Stimulated activated CD4-positive, alpha-beta T cell treated with anti-CD3 and anti-CD28 coated beads, Interleukin-1b, Interleukin-23, amount 100 ng/mL, for 48 hours (primary cell): ENCODE measurements at regions not wholly inside any gene's neighbourhood (a gene's known extent, or its start where the extent isn't known, plus 50 kb on each side); places are given as distances from the start of the nearest gene placed in this dataset.
"Not testable (repeated sequence)": the region's sequence is repeated elsewhere in the genome, so short reads cannot be mapped to it uniquely, and the experiment has no call there.

ENCODE experiments used
- DNase-seq: peaks from one replicate; pipeline ENCODE4 v3.0.0-alpha.2; 2020

GRCh38 chr3:107208796-107209195 lies 168.4 kb upstream of the CCDC54 start:
- no peak for DNase-seq

GRCh38 chr3:107209302-107209990 lies 167.8 kb upstream of the CCDC54 start:
- DNase-seq, result no peak

DNA sequence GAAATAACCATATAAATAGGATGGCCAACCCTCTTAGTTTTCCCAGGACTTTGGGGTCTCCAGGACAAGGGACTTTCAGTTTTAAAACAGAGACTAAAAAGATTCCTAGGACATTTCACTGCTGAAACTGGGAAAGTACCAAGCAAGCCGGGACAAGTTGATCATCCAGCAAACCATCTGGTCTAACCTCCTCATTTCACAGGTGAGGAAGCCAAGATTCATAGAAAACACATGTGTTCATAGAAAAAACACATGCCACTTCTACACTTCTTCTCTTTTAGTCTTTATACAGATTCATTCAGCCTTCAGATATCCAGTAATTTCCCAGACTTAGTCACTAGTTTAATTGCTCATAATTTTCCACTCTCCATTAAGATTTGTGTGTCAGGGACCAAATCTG lies 165.6 kb upstream of the CCDC54 start:
- no peak for DNase-seq

DNA sequence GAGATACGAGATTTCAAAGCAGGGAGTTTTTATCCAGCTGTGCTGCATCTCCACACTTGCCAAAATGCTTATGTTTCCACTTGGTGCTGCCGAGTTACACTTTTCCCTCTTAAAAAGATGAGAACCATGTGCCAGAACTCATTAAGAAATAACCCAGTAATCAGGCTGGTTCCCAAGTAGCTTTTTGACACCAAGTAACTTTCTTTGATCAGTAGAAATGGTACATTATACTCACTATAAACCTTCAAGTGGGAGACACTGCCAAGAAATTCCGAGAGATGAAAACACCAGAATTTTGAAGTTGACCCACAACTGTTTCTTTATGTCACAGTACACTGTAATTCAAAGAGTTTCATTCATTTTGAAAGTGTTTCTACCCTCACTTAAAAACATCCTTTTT lies 164.6 kb upstream of the CCDC54 start:
- no peak for DNase-seq

DNA sequence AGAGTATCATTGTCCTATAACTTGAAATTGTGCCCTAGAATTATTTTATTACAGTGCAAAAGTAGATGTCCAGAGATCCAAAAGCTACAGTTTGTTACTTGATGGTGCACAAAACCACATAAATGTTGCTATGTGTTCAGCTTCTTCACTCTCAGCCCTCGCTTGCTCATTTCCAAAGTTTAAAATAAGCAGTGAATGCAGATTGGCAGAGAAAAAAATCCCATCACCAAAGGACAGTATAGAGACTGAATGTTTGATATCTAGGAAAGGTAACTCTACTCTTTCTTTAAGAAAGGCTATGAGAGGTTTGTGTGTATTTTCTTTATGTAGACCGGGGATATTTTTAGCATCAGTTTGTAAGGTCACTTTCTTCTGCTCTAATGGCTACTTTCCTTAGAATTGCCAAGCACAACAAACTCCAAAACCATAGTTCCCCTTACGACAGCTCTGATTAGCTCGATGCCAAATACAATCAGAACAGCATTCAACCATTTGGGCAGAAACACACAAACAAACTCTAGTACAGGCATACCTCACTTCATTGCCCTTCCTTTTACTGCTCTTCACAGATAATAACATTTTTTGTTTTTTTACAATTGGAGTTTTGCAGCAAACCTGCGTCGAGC lies 164.1 kb upstream of the CCDC54 start:
- DNase-seq, result no peak

DNA sequence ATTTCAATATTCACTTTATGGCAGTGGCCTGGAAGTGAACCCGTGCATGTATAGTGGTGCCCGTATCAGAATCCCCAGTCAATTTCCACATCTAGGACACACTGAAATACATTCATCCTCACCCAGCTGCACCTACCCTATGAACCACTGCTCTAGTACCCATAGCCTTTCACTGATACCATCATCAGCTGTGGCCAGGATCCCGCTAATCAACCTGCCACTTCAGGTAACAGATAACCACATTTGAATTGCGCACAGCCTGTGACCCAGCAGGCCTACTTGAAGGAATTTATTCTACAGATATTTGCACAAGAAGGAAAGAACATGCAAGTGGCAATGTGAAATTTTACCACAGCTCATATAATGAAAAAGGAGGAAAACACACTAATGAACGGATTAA lies 161.0 kb upstream of the CCDC54 start:
- no peak for DNase-seq

DNA sequence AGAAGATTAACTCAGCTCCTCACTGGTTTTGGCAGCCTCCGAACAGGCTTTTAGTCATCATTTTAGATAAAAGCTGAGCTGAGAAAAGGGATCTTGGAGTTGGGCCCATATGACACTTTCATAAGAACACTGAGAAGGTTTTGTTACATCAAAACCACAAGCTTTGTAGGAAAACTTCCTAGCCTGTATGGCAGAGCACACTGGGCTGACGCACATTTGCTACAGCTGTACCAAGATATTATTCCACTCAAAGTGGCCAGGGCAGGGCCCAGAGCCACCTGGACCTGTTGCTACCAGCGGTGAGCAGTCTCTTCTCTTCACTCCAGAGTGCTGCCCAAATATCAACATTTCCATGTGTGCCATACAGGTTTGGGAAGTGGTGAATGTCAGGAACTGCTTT lies 160.5 kb upstream of the CCDC54 start:
- DNase-seq, result no peak

DNA sequence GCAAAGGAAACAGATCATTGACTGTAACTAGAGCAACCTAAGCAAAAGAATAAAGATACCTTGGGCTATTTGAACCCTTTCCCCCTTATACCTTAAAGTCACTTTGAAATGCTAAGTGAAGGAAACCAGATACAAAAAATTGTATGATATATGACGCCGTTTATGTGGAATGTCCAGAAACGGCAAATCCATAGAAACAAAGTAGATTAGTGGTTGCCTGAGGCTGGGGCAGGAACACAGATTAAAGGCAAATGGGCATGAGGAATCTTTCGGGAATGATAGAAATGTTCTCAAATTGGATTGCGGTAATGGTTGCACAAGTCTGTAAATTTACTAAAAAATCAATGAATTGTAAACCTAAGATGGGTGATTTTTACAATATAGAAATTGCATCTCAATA lies 160.1 kb upstream of the CCDC54 start:
- no peak for DNase-seq

DNA sequence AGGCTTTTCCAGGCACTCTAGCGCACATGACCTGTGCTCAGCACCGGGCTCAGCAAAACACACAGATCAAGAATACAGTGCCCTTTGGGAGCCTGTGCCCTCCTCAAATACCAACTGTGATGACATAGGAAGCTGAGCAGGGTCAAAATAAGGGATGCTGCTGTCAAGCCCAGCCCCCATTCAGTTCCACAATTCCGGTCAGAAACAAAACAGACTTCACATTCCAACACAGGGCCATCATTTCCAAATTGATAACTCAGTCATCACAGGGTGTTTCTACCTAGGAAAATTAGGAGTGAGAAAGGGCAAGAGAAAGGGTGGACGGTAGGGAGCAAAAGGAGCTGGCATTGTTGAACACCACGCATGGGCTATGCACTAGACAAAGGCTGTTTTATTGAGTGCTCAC lies 158.4 kb upstream of the CCDC54 start:
- no peak for DNase-seq

GRCh38 chr3:107220538-107220937 lies 156.7 kb upstream of the CCDC54 start:
- no peak for DNase-seq

- DNase-seq, result no peak
Observed at GRCh38 chr3:107221856-107222255, 155.4 kb upstream of the CCDC54 start.

GRCh38 chr3:107222907-107223306 lies 154.3 kb upstream of the CCDC54 start:
- no peak for DNase-seq

DNA sequence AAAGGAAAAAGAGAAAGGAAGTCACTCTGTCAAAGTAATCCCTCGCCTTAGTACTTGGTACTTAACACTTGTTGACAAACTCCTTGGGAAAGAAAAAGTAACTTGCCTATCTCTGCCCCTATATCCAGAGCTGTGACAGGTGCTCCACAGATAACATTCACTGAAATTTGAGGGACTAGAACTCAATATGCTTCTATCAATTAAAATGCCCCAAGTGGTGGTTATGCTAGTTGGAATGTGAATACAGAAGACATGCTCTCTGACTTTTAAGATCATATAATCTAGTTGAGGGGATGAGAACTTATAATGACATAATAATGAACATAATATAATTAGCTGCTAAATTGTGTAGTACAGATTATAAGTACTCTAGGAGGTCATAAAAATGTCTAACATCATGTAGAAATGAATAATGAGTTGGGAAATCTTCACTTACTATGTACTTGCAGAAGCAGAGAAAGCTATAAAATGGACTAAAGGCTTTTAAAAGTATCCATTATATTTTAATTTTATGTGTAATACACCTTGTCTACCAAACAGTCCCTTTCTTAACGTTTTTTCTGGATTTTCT lies 153.1 kb upstream of the CCDC54 start:
- DNase-seq, result no peak

DNA sequence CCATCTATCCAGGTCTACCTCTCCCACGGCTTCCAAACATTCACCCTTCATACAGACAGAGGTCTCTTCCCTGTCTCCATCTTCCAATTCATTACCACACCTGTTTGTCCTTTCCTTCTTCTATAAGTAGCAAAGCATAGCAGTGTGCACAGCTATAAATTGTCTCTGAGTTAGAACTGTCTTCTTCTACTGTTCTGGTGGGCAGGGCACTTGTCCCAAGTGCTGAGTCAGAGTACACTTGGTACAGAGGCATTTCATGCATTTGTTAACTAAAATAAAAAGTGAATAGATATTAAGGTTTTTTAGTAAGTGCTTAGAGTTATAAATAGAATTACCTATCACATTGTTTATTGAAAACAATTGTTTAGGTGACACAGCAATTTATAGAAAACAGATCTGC lies 150.1 kb upstream of the CCDC54 start:
- no peak for DNase-seq

DNA sequence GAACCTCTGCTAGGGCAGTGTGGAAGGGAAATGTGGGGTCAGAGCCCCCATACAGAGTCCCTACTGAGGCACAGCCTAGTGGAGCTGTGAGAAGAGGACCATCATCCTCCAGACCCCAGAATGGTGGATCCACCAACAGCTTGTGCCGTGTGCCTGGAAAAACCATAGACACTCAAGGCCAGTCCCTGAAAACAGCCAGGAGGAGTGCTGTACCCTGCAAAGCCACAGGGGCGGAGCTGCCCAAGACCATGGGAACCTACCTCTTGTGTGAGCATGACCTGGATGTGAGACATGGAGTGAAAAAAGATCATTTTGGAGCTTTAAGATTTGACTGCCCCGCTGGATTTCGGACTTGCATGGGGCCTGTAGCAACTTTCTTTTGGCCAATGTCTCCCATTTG lies 143.4 kb upstream of the CCDC54 start:
- not testable (repeated sequence) for DNase-seq

- no peak for DNase-seq
Observed at GRCh38 chr3:107235193-107235927, 141.9 kb upstream of the CCDC54 start.

- peak; percentile 38 for DNase-seq
Observed at GRCh38 chr3:107235928-107236315, 141.3 kb upstream of the CCDC54 start.

GRCh38 chr3:107236655-107237337 lies 140.4 kb upstream of the CCDC54 start:
- no peak for DNase-seq

GRCh38 chr3:107238787-107239186 lies 138.5 kb upstream of the CCDC54 start:
- no peak for DNase-seq

GRCh38 chr3:107239703-107240102 lies 137.5 kb upstream of the CCDC54 start:
- DNase-seq, result no peak

GRCh38 chr3:107240183-107241091 lies 136.8 kb upstream of the CCDC54 start:
- peak; percentile 70 for DNase-seq

DNA sequence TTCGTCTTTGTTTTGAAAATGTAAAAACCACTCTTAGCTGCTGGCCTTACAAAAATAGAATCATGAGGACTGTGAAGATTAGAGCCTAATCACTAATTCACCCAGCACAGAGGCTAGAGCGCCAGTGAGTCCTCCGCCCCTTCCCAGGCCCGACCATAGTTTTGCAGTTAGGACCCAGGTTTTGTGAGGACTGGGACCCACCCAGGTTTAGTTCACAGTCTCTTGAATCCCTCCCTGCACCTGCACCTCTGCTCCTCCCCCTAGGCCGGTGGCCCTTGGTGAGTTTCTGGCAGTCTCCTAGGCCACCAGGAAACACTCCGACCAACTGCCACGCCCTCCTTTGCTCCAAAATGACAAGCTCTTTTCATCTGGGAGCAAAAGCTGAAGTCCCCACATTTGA lies 136.0 kb upstream of the CCDC54 start:
- peak; percentile 1 for DNase-seq
